HS-5 (cell line): ENCODE measurements at regions not wholly inside any gene's neighbourhood (a gene's known extent, or its start where the extent isn't known, plus 50 kb on each side); places are given as distances from the start of the nearest gene placed in this dataset.
"Not testable (repeated sequence)": the region's sequence is repeated elsewhere in the genome, so short reads cannot be mapped to it uniquely, and the experiment has no call there.

Source experiments
- DNase-seq: peaks from one replicate; pipeline ENCODE4 v3.0.0-alpha.2; 2012; ENCODE audit warnings: low read depth

DNA sequence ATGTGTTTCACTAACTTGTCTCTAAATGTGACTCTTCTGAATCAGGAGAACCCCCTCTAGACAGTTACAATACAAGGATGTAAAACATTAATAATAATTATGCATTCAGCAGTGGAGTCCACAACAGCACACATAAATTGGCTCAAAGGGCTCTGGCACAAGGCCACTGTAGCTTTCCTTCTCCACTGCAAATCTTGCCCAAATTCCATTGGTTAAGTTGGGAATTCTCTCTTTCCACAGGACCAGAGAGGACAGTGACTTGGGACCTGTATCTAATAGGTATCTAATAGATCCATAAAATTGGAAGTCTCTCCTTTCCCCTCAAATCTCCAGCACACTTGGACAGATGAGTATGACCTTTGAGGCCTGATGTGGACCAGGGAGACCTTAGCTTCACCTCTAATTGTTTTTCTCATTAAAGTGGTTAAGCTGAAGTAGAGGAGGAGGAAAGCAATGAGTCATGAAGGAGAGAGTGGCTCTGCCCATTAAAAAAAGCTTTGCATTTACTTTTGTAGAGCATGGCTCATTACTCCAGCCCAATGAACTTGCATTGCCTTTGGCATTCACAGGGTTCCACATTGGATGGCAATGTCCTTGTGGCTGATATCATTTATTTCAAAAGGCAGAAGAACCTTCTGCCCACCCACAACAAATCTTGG, 72.3 kb upstream of the SH3RF1 start:
- DNase-seq: no peak

DNA sequence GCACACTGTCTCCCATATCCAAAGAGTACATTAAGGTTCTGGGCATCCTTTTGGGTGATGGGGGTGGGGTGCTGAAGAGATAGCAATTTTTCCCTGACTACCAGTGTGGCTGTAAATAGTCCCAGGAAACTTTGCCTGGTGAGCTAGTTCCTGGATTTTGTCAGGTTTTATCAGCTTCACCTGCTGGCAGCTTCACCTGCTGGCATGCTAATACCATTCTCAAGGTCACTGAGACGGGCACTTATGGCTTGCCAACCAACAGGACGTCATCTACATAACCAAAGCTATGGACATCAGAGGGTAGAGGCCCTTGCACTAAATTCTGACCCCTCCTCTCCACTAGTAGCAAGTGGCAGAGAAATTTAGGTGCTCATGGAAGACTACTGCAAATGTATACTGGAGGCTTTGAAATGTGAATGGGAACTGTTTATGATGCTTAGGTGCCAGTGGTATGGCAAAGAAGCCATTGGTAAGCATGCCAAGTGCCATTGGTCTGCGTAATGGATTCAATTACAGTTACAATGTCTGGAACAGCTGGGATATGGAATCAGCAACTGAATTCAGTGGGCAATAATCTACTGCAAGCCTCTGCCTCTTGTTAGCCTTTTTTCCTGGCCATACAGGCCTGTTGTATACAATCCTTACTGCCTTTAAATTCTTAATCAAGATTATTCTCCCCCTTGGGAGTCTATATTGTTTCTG, 71.6 kb upstream of the SH3RF1 start:
- DNase-seq: no peak

DNA sequence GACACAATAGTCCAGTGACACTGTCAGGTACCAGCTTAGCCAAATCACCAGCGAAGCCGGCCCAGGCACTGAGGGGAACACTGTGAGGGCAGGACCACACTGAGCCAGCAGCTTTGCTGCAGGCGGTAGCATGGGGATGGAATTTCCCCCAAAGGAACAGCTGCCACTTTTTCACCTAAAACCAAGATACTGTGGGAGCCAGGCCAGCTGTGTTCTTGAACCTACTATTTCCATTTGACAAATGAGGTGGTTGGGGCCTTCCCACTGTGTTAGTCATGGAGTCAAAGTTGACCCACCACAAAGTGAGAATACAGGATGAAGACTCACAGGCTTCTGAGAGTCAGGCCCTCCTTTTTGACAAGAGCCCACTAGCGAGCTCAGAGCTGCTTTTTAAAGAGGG, 70.7 kb upstream of the SH3RF1 start:
- DNase-seq: no peak

DNA sequence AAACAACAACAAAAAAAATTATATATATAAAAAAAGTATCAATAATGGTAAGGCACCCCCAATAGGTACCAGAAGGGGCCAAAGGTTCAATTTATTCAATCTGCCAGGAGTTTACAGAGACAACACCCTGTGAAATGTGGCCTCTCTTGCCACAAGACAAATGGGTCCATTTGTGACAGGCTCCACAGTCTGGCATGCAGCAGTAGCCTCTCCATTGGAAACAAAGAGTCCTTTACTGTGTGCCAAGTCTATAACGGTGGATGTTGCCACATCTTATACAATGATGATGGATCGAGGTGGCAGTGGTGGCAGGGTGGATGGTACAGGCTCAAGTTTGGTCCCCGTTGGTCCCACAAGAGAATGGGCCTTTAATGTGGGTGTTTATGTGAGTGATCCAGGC, 70.1 kb upstream of the SH3RF1 start:
- no peak for DNase-seq

DNA sequence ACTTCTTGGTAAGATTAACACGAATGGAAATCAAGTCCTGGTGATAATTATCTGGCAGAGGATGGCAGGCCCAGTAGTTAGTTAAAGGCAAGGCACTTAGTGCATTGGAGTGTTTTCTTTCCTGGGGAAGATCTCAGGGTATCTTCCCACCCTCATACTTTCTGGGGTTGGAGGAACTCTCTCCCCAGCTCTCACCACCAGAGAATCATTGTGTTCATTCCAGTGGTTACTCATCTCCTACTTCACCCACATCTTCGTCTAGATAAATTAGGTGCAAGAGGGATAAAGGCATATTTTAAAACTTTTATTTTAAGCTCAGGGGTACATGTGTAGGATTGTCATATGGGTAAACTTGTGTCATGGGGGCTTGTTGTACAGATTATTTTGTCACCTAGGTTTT, 67.5 kb upstream of the SH3RF1 start:
- no peak for DNase-seq

DNA sequence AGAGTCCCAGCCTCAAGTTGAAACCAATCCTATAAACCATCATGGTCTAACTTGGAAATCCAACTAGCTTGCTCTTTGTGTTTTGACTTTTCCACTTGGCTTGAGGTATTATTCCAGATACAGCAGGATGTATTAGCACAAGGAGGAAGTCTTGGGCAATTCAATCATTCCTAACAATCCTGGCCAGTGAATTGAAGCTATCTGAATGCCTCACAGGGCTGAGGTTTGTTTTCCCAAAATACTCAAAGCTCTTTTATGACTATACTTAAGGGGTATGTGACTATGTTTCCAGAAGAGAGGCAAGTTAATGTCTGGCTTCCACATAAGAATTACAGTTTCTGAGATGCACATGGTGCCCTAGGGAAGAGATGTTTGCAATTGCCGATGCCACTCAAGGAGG, 66.8 kb upstream of the SH3RF1 start:
- peak; percentile 82 for DNase-seq

DNA sequence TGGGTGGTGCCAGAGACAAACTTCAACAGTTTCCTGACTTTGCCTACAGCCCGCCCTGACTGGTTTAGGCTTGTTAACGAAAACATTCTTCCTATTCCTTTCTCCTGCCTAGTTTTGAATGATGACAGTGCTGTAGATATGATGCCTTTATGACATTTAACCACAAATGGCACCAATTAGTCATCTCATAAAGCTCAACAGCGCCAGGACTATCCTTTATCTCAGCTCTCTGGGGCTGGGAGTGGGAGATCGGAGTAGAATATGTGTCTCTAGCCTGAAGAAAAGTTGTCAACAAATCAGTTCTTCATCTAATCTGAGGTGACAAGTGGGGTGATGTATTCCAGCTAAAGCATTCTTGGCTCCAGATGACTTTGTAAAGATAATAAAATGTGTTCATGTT, 64.6 kb upstream of the SH3RF1 start:
- no peak for DNase-seq

DNA sequence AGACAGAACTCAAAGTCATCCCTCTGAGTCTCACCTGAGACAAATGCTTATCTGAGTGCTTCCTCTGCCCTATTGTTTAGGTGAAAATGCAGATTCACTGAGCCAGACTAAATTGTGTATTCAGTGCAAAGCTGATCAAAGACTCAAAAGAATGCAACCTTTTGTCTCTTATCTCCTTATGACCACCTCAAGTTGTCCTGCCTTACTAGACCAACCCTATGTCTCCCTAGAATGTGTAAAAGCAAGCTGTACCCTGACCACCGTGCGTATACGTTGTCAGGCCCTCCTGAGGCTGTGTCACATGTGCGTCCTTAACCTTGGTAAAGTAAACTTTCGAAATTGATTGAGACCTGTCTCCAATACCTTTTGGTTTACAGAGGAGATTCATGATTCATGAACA, 63.6 kb upstream of the SH3RF1 start:
- DNase-seq: no peak

DNA sequence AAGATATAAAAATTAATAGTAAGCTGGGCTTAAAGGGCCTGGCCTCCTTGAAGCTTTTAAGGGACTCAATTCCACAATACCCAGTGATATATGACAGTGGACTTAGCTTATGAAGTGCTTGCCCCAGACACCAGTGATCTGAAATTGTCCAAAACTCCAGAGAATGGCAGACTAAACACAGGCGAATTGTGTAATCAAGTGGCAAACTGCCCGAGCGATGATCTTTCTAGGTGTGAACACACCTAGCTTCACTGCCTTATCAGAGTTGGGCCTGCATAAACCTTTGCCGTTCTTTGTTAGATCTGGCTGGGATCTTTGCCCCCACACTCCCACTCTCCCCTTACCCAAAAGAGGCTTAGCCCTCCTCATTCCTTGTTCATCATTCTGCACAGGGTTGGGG, 62.5 kb upstream of the SH3RF1 start:
- DNase-seq: no peak

DNA sequence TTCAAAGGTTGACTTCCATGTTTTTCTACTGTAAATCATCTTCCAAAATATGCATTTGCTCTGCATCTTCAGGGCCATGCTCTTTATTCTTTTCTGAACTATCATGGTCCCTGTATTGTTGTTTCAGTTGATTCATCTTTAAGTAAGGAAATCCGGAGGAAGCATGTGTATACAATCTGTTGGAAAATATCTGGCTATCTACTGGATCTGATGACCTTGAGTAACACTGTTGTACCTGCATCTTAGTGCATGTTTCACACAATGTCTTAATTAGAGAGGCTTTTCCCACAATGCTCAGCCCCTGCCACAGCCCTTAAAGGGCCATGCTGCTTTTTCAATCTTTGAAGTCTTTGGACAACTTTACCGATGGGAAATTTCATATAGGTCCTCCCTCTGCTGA, 61.8 kb upstream of the SH3RF1 start:
- DNase-seq: no peak

DNA sequence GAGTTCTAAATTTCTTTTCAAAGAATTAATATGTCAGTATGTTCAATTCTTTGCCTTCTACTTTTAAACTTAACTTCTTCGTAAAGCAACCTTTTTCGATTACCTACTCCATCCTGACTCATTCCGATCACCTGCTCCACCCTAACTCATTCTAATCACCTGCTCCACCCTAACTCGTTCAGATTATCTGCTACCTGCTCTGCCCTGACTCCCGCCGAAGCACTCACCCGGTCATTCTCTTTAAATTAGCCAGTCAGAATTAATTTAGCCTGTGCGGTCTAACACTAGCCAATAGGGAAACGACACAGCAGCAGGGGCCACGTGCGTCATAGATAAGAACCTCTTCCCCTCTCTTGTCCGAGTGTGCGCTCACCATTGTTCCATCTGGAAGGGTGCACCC, 60.1 kb upstream of the SH3RF1 start:
- DNase-seq: no peak

DNA sequence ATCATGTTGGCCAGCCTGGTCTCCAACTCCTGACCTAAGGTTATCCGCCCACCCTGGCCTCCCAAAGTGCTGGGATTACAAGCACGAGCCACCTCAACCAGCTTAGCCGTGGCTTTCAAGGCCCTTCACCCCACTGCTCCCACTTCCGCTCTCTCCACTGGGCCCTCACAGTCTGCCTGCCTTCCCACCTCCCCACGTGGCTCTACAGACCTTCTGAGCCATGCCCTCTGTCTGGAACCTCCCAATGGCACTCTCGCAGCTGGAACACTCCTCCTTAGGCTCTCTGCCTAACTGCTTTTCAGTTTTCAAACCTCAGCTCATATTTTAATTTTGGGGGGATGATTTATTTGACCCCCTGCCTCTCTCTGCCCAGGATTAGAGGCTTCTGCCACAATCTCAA, 59.3 kb upstream of the SH3RF1 start:
- DNase-seq: no peak

DNA sequence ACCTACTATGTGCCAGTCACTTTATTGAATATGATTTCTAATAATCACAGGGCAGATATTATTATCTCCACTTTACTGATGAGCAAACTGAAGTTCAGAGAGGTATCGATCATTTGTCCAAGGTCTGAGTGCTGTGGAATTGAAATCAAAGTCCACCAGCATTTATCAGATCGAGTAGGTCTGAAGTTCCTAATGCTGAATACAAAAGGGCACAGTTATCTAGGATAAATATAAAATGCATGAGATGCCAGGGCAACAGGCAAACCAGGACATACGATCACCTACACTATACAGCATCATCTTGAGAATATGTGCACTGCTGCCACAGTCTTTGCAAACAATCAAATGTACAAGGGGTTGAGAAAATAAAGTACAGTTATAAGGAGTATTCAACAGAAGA, 57.2 kb upstream of the SH3RF1 start:
- no peak for DNase-seq

DNA sequence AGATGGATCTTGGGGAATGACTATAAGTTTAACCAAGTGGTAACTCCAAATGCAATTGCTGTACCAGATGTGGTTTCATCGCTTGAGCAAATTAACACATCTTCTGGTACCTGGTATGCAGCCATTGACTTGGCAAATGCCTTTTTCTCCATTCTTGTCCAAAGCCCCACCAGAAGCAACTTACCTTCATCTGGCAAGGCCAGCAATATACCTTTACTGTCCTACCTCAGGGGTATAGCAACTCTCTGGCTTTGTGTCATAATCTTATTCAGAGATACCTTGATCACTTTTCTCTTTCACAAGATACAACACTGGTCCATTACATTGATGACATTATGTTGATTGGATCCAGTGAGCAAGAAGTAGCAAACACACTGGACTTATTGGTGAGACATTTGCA, 53.2 kb upstream of the SH3RF1 start:
- not testable (repeated sequence) for DNase-seq

DNA sequence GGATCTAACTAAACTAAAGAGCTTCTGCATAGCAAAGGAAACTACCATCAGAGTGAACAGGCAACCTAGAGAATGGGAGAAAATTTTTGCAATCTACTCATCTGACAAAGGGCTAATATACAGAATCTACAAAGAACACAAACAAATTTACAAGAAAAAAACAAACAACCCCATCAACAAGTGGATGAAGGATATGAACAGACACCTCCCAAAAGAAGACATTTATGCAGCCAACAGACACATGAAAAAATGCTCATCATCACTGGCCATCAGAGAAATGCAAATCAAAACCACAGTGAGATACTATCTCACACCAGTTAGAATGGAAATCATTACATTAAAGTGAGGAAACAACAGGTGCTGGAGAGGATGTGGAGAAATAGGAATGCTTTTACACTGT, 52.1 kb upstream of the SH3RF1 start:
- DNase-seq: not testable (repeated sequence)
